ENCODE measurements at regions not wholly inside any gene's neighbourhood (a gene's known extent, or its start where the extent isn't known, plus 50 kb on each side); places are given as distances from the start of the nearest gene placed in this dataset.

DNA sequence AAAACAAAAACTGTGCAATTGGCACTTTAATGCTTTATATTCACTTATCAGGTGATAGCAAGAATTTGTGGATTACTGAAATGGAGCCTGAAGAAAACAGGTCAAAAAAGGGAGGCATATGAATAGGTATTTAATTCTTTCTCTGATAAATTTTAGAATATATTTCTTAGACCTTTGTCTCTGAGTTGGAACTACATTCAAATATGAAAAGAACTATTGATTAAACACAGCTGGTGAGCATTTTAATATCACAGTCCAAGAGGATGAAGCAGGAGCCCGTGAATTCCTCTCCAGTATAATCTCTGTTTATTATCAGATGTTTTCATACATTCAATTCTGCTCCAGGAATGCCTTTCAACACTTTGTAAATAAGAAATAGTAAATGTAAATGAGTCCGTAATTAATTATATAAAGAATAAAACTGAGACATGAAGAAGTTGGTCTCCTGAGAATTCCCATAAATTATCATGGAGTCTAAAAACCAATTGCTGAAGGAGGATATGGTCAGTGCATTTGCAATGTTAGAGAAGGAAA, 86.3 kb upstream of the ARHGEF26 start:
- Histone ChIP-seq H3K36me3 (ENCODE audit: control insufficient read depth, insufficient read depth, low read length) (no peaks in the 10 kb centered on the region), H3K27ac (ENCODE audit: low read length) (no peak overlapping the region), H3K9me3 (replicated peaks; ENCODE audit: control insufficient read depth, low read depth, low read length) (no peaks in the 10 kb centered on the region), H3K27me3 (ENCODE audit: control insufficient read depth, insufficient read depth, low read length) (no peaks in the 10 kb centered on the region), H3K4me1 (ENCODE audit: control insufficient read depth, insufficient read depth, low read length) (no peaks in the 10 kb centered on the region), H3K4me3 (ENCODE audit: low read length) (no peak overlapping the region)
- DNase-seq = peak; percentile 73
- WGBS (ENCODE audit: insufficient coverage) = no CpG with 5 or more reads among the region's 2 CpGs

DNA sequence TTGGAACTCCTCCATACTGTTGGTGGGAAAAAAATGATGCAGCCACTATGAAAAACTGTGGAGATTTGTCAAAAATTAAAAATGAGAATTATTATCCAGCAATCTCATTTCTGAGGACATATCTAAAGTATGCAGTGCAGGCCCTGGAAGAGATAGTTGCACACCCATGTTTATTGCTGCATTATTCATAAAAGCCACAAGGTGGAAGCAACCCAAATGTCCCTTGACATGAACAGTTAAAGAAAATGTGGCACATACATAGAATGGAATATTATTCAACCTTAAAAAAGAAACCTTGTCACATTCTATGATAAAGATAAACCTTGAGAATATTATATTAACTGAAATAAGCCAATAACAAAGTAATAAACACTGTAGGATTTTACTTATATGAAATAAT, 80.9 kb upstream of the ARHGEF26 start:
- no peak overlapping the region for H3K4me3 ChIP-seq (ENCODE audit: low read length)
- H3K27ac ChIP-seq (ENCODE audit: low read length) = no peak overlapping the region
- H3K27me3 ChIP-seq (ENCODE audit: control insufficient read depth, insufficient read depth, low read length) = no peaks in the 10 kb centered on the region
- peaks cover 3% of the 10 kb centered on the region for H3K4me1 ChIP-seq (ENCODE audit: control insufficient read depth, insufficient read depth, low read length)
- no peaks in the 10 kb centered on the region for H3K36me3 ChIP-seq (ENCODE audit: control insufficient read depth, insufficient read depth, low read length)
- no peak for DNase-seq
- H3K9me3 ChIP-seq (replicated peaks; ENCODE audit: control insufficient read depth, low read depth, low read length) = no peaks in the 10 kb centered on the region

GRCh38 chr3:154044671-154045070, 76.5 kb upstream of the ARHGEF26 start:
- WGBS (ENCODE audit: insufficient coverage) = 40% methylated on average over 1 of the region's 2 CpGs

GRCh38 chr3:154050216-154050615, 71.0 kb upstream of the ARHGEF26 start:
- DNase-seq = no peak
- Histone ChIP-seq H3K4me3 (ENCODE audit: low read length) (no peak overlapping the region), H3K36me3 (ENCODE audit: control insufficient read depth, insufficient read depth, low read length) (no peaks in the 10 kb centered on the region), H3K27ac (ENCODE audit: low read length) (no peak overlapping the region), H3K27me3 (ENCODE audit: control insufficient read depth, insufficient read depth, low read length) (no peaks in the 10 kb centered on the region), H3K9me3 (replicated peaks; ENCODE audit: control insufficient read depth, low read depth, low read length) (no peaks in the 10 kb centered on the region), H3K4me1 (ENCODE audit: control insufficient read depth, insufficient read depth, low read length) (no peaks in the 10 kb centered on the region)

More at GRCh38 chr3:154044671-154045070, 76.5 kb upstream of the ARHGEF26 start:
- peak; percentile 78 for DNase-seq
- Histone ChIP-seq H3K4me3 (ENCODE audit: low read length) (no peak overlapping the region), H3K9me3 (replicated peaks; ENCODE audit: control insufficient read depth, low read depth, low read length) (no peaks in the 10 kb centered on the region), H3K27ac (ENCODE audit: low read length) (peak overlapping the region; percentile 56), H3K27me3 (ENCODE audit: control insufficient read depth, insufficient read depth, low read length) (no peaks in the 10 kb centered on the region), H3K36me3 (ENCODE audit: control insufficient read depth, insufficient read depth, low read length) (no peaks in the 10 kb centered on the region), H3K4me1 (ENCODE audit: control insufficient read depth, insufficient read depth, low read length) (peaks cover 3% of the 10 kb centered on the region)

DNA sequence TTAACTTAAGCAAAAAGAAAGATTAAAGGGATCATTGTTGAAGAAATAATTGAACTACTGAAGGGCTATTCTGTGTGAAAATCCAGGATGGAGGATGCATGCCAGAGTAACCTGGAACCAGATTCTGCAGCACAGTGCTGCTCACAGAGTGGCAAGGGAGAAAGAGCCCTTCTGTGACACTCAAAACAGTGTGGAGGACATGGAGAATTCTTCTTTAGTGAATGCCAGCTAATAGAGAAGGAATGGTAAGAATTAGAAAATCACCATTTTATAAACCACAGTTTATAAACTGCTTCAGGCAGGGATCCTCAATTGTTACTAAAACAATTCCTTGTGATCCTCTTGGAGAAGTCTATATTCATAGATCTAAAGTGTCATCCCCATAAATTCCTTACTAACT, 70.4 kb upstream of the ARHGEF26 start:
- DNase-seq = no peak
- Histone ChIP-seq H3K4me1 (ENCODE audit: control insufficient read depth, insufficient read depth, low read length) (no peaks in the 10 kb centered on the region), H3K27me3 (ENCODE audit: control insufficient read depth, insufficient read depth, low read length) (no peaks in the 10 kb centered on the region), H3K27ac (ENCODE audit: low read length) (no peak overlapping the region), H3K9me3 (replicated peaks; ENCODE audit: control insufficient read depth, low read depth, low read length) (no peaks in the 10 kb centered on the region), H3K4me3 (ENCODE audit: low read length) (no peak overlapping the region), H3K36me3 (ENCODE audit: control insufficient read depth, insufficient read depth, low read length) (no peaks in the 10 kb centered on the region)

GRCh38 chr3:154059833-154060232, 61.4 kb upstream of the ARHGEF26 start:
- DNase-seq = peak; percentile 66
- Histone ChIP-seq H3K27me3 (ENCODE audit: control insufficient read depth, insufficient read depth, low read length) (no peaks in the 10 kb centered on the region), H3K27ac (ENCODE audit: low read length) (peak overlapping the region; percentile 66), H3K4me3 (ENCODE audit: low read length) (no peak overlapping the region), H3K9me3 (replicated peaks; ENCODE audit: control insufficient read depth, low read depth, low read length) (no peaks in the 10 kb centered on the region), H3K4me1 (ENCODE audit: control insufficient read depth, insufficient read depth, low read length) (peaks cover 5% of the 10 kb centered on the region), H3K36me3 (ENCODE audit: control insufficient read depth, insufficient read depth, low read length) (no peaks in the 10 kb centered on the region)
- 47% methylated on average over 3 of the region's 6 CpGs for WGBS (ENCODE audit: insufficient coverage)

DNA sequence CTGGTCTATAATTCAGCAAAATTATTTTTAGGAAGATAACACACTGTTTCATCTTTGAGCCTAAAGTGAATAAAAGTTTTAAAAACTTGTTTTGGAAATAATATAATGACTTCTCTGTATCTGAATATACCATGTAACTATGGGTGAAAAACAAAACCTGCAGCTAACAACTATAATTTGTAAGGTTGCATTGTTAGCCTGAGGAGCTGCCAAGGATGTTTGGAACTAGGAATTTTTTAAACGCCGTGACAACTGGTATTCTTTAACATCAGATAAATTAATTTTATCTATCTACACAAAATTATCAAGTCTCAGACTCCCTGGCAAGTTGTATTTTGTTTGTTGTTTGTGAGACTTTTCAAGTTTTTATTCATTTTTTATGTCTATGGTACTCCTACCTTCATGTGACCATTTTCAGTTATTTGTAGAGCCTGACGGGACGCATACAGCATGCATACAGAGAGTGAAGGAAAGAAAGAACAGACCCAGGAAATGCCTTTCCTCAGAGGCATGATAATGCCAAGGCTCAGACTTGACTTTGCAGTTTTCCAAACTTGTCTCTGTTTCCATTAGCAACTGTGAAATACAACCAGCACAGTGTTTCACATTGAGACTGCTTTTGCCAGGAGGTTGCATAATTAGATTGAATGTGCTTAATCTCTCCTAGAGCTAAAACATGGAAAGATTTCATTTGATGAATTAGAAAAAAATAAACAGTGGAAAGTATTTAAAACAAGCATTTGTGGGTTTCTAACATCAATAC, 60.8 kb upstream of the ARHGEF26 start:
- no peaks in the 10 kb centered on the region for H3K36me3 ChIP-seq (ENCODE audit: control insufficient read depth, insufficient read depth, low read length)
- WGBS (ENCODE audit: insufficient coverage) = no CpG with 5 or more reads among the region's 4 CpGs
- peaks cover 5% of the 10 kb centered on the region for H3K4me1 ChIP-seq (ENCODE audit: control insufficient read depth, insufficient read depth, low read length)
- H3K27ac ChIP-seq (ENCODE audit: low read length) = peak overlapping the region; percentile 66
- H3K4me3 ChIP-seq (ENCODE audit: low read length) = no peak overlapping the region
- H3K27me3 ChIP-seq (ENCODE audit: control insufficient read depth, insufficient read depth, low read length) = no peaks in the 10 kb centered on the region
- no peaks in the 10 kb centered on the region for H3K9me3 ChIP-seq (replicated peaks; ENCODE audit: control insufficient read depth, low read depth, low read length)
- DNase-seq = peak; percentile 92

- no peaks in the 10 kb centered on the region for H3K36me3 ChIP-seq (ENCODE audit: control insufficient read depth, insufficient read depth, low read length)
- no CpG with 5 or more reads among the region's 3 CpGs for WGBS (ENCODE audit: insufficient coverage)
Observed at GRCh38 chr3:154061001-154061370, 60.2 kb upstream of the ARHGEF26 start.

GRCh38 chr3:154062513-154062912, 58.7 kb upstream of the ARHGEF26 start:
- H3K4me1 ChIP-seq (ENCODE audit: control insufficient read depth, insufficient read depth, low read length) = peaks cover 5% of the 10 kb centered on the region
- DNase-seq = no peak
- no peak overlapping the region for H3K27ac ChIP-seq (ENCODE audit: low read length)
- H3K9me3 ChIP-seq (replicated peaks; ENCODE audit: control insufficient read depth, low read depth, low read length) = no peaks in the 10 kb centered on the region
- H3K36me3 ChIP-seq (ENCODE audit: control insufficient read depth, insufficient read depth, low read length) = no peaks in the 10 kb centered on the region
- WGBS (ENCODE audit: insufficient coverage) = 84% methylated on average over 6 of the region's 7 CpGs
- H3K27me3 ChIP-seq (ENCODE audit: control insufficient read depth, insufficient read depth, low read length) = no peaks in the 10 kb centered on the region
- H3K4me3 ChIP-seq (ENCODE audit: low read length) = no peak overlapping the region

More at GRCh38 chr3:154061001-154061370, 60.2 kb upstream of the ARHGEF26 start:
- no peaks in the 10 kb centered on the region for H3K9me3 ChIP-seq (replicated peaks; ENCODE audit: control insufficient read depth, low read depth, low read length)
- DNase-seq = no peak
- peaks cover 5% of the 10 kb centered on the region for H3K4me1 ChIP-seq (ENCODE audit: control insufficient read depth, insufficient read depth, low read length)
- no peaks in the 10 kb centered on the region for H3K27me3 ChIP-seq (ENCODE audit: control insufficient read depth, insufficient read depth, low read length)
- no peak overlapping the region for H3K4me3 ChIP-seq (ENCODE audit: low read length)
- peak overlapping the region; percentile 60 for H3K27ac ChIP-seq (ENCODE audit: low read length)

DNA sequence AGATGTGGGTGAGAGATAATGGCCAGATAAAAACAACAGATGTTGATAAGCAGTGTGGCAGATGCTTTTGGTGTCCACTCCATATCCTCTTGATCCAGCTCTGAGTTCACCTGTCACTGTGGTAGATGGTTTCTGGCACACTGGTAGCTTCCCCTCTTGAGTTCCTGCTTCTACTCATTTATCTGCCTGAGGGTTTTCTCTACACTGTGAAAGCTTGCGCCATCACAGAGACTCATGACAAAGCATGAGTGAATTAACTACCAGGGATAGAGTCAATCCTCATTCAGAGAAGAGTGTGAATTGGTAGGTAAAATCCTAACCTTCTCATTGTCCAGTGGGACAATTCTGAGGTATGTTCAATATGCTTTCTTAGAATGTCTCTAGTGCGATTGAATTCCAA, 50.0 kb upstream of the ARHGEF26 start:
- no peak overlapping the region for H3K4me3 ChIP-seq (ENCODE audit: low read length)
- H3K27me3 ChIP-seq (ENCODE audit: control insufficient read depth, insufficient read depth, low read length) = no peaks in the 10 kb centered on the region
- no CpG with 5 or more reads among the region's 2 CpGs for WGBS (ENCODE audit: insufficient coverage)
- no peaks in the 10 kb centered on the region for H3K4me1 ChIP-seq (ENCODE audit: control insufficient read depth, insufficient read depth, low read length)
- H3K27ac ChIP-seq (ENCODE audit: low read length) = no peak overlapping the region
- no peaks in the 10 kb centered on the region for H3K36me3 ChIP-seq (ENCODE audit: control insufficient read depth, insufficient read depth, low read length)
- DNase-seq = no peak
- peaks cover 2% of the 10 kb centered on the region for H3K9me3 ChIP-seq (replicated peaks; ENCODE audit: control insufficient read depth, low read depth, low read length)
